Hepatocyte (in vitro differentiated cells): ENCODE measurements at regions not wholly inside any gene's neighbourhood (a gene's known extent, or its start where the extent isn't known, plus 50 kb on each side); places are given as distances from the start of the nearest gene placed in this dataset.

ENCODE experiments used
- CTCF ChIP-seq: fragments of 200-600 bp; sonication (generic); IDR thresholded peaks from 2 replicates; pipeline ENCODE4 v1.5.1; 2016; ENCODE audit warnings: antibody characterized with exemption, mild to moderate bottlenecking; ENCODE audit not compliant: poor library complexity
- EZH2 ChIP-seq: fragments of 200-600 bp; sonication (generic); IDR thresholded peaks from 2 replicates; pipeline ENCODE4 v1.6.1; 2016; ENCODE audit warnings: antibody characterized with exemption, mild to moderate bottlenecking, borderline replicate concordance

DNA sequence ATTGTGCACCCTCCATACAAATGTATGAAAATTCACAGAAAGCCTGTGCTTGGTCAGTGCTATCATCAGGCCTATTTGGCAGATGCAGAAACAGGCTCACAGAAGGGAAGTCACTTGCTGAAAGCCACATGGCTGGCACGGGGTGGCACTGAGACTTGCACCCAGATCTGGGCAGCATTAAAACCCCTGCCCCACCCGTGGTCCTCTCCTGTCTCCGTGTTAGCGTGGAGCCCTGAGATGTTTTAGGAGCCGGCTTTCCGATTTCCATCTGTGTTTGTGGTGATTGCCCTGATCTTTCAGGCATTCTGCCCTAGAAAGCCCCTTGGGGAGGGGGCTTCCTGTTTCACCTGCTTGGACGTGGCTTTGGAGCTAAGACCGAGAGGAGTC, 102.2 kb upstream of the IER5L start:
- no peak for TF ChIP-seq CTCF
- no peak for TF ChIP-seq EZH2
